ENCODE measurements at regions not wholly inside any gene's neighbourhood (a gene's known extent, or its start where the extent isn't known, plus 50 kb on each side); places are given as distances from the start of the nearest gene placed in this dataset.

GRCh38 chr13:39100996-39101738 lies 62.9 kb downstream of the NHLRC3 start:
- peak in 2 of 14 donors; percentile 24 to 98 for DNase-seq

DNA sequence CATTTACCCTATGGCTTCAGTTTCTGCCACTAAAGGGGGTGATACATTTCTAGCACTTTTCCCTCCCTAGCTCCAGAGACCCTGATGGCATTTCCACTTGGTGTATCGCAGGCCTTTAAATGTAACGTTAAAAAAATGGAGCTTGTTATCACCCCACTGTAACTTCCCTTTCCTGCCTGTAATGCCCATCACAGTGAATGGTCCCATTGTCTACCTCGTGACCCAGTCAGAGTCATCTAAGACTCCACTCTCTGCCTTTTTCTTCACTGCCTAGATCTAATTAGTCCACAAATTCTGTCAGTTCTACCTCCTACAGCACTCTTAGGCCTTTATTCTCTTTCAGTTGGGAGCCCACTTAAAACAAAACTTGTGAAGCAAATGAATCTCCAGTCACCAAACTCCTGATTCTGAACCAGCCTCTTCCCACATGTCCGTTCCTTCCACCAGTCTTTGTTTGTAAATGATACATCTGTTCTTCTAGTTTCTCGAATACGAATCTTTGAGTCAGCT lies 64.8 kb downstream of the NHLRC3 start:
- peak in 7 of 14 donors; percentile 1 to 31 (median 18) for DNase-seq

- no peak for DNase-seq
These were observed 66.9 kb downstream of the NHLRC3 start for GRCh38 chr13:39105110-39105509.

DNA sequence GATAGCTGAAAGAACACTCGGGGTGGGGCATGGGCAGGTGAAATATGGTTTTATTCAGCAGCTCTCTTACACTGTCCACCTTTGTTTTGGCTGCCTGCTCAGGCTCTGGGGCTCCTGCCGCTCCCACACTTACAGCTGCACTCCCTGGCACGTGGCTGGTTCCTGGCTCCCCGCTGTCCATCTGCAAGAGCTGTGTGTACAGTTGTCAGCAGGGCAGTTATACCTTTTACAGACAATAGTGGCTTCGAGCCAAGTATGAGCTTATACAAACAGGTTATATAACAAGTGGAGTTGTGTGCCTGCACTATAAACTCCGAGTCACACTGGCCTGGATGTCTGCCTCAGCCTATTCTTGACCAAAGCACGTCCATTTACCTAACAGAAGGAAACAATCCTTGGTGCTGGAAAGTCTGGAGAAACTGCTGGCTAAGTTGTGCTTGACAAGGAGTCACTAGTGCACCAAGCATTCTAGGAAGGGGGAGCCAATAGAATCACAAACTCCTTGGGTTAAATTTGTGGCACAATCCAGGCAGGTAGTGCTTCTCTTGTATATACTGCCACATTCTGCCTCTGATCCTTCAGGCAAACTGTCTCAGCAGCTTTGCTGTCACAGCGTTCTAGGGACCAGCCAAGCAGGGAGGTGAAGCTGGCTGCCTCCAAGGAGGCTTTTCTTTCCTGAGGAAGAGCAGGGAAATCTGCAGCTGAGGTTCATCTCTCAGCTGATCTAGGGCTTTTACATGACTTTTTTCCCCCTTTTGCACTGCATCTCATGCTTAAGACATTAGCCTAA lies 68.2 kb downstream of the NHLRC3 start:
- DNase-seq = peak in 1 of 14 donors; percentile 74

DNA sequence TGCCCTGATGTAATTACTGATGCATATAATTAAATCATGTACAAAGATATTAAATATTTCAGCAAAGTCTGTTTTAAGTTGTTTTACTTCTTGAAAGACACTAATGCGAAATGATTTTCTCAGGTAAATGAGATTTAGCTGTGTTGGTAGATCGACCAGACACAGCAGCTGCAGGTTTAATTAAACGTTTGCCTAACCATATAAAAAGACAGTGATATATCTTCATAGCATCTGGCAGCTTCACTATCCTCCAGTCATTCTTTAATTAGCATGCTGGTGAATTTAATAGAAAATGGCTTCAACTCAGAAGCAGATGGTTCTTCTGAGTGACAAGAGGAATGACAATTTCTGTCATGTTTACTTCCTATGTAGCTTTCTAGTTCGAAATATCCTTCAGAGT lies 69.3 kb downstream of the NHLRC3 start:
- DNase-seq = peak in 1 of 14 donors; percentile 75

DNA sequence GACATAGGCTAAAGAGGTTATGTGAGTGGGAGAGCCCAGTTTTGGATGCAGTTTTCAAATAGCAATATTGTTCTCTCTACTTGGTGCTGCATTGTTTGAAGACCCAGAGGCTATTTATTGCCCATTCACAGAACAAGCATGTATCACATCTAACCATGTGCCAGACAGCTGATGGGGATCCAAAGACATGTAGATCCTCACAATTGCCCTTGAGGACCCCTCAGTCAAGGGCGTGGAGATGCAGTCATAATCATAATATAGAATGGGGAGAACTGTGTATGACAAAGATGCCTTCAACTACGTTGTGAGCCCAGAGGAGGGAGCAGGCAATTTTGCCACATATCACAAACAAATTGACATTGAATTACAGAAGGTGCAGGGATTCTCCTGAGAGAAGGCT lies 70.5 kb downstream of the NHLRC3 start:
- no peak for DNase-seq

GRCh38 chr13:39110518-39111097 lies 72.4 kb downstream of the NHLRC3 start:
- no peak for DNase-seq

DNA sequence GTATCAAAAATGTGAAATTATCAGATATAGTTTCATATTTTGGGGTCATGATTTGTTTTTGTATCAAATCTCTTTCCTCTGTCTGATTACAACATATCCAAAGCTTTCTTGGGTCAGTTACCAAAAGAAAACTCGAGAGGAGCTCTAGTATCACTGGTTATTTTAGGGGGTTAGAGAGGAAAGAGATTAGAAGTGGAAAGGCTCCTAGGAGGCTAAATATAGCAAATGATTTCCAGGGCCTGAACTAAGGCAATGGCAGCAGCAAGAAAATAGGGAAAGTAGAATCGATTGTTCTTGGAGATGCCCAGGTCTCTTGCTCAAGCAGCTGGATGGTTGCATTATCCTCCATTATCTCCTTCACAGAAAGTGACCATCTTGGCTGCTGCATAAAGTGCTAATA lies 72.9 kb downstream of the NHLRC3 start:
- DNase-seq = no peak

GRCh38 chr13:39119422-39119821 lies 81.2 kb downstream of the NHLRC3 start:
- DNase-seq = no peak

- DNase-seq = no peak
These were observed 85.3 kb downstream of the NHLRC3 start for GRCh38 chr13:39123578-39123977.

DNA sequence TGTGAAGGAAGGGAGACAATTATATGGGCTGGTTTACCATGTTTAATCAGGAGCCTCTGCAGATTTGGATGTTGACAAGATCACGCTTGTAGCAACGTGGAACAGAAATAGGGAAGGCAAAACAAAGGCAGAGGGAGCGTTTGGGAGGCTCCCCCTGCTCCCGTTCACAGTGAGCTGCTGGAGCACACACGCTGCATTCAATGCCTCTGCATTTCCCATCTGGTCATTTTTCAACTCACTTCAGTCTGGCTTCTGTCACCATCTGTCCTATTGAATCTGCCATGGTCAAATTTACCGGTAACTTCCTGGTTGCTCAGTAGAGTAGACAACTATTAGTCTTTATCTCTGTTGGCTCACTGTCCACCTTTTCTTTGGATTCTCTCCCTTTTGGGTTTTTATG lies 91.0 kb downstream of the NHLRC3 start:
- peak in 1 of 14 donors; percentile 76 for DNase-seq

DNA sequence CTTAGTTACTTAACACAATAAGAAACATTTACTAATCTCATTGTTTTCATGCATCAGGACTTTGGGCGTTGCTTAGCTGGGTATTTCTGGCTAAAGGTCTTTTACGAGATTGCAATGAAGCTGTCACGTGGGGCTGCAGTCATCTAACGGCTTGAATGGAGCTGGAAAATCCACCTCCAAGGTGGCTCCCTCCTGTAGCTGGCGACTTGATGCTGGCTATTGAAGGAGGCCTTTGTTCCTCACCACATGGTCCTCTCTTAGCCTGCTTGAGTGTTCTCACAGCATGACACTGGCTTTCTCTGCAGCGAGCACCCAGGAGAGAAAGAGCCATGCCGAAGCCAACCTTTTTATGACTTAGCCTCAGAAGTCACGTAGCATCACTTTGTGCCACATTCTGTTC lies 92.0 kb downstream of the NHLRC3 start:
- DNase-seq = no peak

DNA sequence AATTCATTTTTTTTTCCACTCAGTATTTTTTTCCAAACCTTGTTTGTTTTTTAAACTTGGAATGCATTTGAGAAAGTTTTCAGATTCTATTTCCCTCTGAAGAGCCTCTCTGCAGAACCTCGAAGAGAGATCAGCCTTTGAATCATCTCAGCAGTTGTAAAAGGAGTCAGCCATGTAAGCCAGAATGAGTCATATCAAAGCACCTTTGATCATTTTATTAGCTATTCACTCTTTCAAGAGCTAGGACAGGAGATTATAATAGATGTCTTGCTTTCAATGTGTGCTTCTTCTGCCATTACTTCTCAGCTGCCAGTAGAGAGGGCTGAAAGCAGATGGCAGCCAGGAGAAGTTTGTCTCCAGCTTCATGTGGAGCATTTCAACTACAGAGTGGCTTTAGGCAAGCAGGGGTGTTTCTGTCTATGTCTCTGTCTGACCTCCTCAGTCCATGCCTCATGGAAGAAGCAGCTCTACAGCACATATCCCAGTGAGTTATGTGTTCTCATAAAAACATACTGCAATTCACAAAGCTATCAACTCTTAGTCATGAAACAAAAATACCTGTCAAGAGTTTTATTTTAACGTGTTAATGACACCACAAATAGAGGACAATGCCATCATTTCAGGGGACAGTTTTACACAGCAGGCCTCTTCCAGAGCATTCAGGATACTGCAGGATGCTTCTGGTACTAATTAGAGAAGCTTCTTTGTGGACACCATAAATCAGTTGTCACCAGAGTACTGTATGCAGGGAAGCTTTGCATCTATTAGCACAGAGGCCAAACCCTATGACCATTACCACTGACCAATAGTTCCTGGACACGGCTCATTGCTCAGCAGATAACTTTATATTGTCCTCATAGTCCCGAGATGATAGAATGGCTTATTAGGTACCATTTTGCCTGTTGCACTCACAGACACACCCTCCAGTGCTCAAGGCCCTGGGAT lies 94.3 kb downstream of the NHLRC3 start:
- DNase-seq = no peak

DNA sequence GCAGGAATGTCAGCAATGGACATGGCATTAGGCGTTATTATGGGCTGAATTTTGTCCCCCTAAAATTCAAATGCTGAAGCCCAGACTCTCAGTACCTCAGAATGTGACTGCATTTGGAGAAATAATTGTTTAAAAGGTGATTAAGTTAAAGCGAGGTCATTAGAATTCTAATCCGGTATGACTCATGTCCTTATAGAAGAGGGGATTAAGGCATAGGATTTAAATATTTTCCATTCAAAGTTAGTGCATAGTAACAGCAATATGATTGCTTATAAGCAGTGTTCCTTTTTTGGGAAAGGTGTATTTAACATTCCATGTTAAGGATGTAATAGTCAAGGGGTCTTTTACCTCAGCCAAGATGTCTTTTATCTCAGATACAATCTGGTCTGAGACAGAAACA lies 95.5 kb downstream of the NHLRC3 start:
- DNase-seq = no peak

DNA sequence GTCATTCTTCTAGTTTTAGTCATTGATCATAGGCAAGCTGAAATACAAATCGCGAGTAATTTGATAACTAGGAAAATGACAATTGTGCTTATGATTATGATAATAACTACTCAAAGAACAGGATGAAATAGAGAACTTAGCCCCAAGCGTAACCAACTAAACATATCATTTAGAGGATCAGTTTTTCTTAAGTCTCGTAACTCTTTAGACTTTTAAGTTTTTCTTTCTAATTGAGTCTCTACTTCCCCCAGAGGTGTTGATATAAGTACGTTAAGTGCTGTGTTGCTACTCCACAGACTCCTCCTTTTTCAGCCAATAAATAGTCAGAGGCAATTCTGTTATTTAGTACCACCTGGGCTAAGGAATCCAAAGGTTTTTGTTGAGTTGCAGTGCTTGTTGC lies 96.3 kb downstream of the NHLRC3 start:
- DNase-seq = no peak

DNA sequence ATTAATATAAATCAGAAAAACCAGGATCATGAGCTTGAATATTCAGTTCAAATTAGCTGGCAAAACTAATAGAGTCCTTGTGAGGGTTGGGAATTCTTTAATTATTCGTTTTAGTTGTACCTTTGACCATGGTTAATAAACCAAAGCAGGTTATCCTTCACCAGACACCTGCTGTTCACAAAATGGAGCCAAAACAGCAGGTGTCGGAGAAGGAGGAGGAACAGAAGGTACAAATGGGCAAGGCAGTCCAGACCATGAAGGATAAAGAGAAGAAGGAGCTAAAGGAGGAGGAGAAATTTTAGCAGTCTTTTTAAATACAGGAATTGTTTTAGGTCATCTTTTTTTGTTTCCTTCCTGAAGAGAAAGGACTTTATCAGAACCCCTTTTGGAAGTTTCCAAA lies 106.1 kb downstream of the NHLRC3 start:
- DNase-seq = peak in 1 of 14 donors; percentile 89

DNA sequence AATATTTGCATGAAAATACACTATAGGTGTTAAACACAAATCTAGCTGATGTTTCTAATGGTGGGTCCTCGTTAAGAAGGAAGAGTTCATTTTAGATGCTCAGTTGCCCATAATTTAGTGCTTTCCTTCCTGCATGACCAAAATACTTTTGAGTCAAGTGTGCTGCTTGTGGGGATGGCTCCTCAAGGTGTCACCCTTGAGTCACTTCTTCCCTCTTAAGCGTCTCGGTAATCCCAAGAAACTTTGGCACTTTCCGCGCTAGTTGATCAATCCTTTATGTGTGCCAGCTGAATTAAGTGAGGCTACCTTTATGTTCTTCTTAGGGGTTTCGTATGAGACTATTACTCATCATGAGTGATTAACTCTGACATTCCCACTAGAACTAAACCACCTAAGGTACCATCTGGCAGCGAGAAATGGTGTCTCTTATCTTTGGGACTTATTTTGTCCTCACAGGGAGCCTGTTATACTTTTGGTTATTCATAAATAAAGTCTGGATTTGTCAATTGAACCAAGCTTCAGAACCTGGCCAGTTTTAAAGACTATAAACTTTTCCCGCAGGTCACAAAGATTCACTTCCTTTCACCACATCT lies 106.8 kb downstream of the NHLRC3 start:
- peak in 8 of 14 donors; percentile 3 to 28 (median 9) for DNase-seq

- DNase-seq = peak in 1 of 14 donors; percentile 72
These were observed 110.3 kb downstream of the NHLRC3 start for GRCh38 chr13:39148513-39148961.

GRCh38 chr13:39149896-39150295 lies 111.6 kb downstream of the NHLRC3 start:
- DNase-seq = no peak

DNA sequence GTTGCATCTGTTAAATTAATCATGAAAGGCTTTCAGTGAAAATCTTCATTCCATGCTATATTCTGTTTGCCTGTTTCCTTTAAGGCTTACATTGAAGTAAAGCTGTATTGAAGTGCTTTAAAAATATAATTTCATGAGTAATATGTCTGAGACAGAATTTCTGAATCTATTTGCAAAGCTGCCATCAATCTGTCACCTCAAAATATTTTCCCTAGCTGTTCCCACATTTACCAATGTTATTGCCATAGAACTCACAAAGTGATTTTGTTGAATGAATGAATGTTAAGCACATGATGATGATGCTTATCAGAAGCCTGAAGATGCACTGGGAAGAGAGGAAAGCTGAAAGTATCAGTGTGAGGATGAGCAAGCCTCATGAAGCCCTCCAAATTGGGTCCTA lies 115.8 kb downstream of the NHLRC3 start:
- DNase-seq = no peak

- DNase-seq = peak in 1 of 14 donors; percentile 44
These were observed 121.1 kb downstream of the NHLRC3 start for GRCh38 chr13:39159393-39159792.
